ENCODE measurements at regions not wholly inside any gene's neighbourhood (a gene's known extent, or its start where the extent isn't known, plus 50 kb on each side); places are given as distances from the start of the nearest gene placed in this dataset.

DNA sequence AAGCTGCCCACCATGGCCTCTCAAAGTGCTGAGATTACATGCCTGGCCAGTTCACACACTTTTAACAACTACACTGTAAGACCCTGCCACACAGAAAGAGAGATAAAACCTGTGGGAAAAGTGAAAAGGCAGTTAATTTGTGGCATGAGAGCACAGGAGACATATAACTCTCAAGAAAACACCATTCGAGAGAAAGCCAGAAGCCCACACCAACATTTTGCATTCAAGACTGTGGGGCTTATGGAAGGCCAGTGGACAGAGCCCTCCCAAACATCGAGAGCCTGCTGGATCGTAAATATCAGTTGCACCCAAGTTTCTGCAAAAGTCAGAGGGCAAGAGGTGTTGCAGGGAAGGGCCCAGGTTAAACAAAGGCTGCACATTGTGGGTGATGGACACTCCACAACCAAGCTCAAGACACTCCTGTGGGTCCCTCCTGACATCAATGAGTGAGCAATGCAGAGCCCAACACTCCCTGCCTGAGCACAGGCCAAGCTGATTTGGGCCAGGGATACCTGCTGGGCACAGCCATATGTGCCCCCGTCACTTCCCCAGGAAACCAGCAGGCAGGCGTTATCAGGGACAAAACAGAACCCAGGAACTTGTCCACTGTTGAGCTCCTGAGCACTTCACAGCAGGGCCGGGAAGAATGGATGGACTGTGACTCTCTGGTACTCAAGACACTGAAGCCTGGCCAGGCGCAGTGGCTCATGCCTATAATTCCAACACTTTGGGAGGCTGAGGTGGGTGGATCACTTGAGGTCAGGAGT is 114.4 kb downstream of the ZFP36L2 start:
- Mint-ChIP-seq H3K27ac (no peak overlapping the region), H3K4me1 (peaks cover 11% of the 10 kb centered on the region), H3K9me3 (no peaks in the 10 kb centered on the region), H3K27me3 (no peaks in the 10 kb centered on the region), H3K36me3 (peaks cover 1% of the 10 kb centered on the region), H3K4me3 (no peak overlapping the region)
- DNase-seq = no peak

DNA sequence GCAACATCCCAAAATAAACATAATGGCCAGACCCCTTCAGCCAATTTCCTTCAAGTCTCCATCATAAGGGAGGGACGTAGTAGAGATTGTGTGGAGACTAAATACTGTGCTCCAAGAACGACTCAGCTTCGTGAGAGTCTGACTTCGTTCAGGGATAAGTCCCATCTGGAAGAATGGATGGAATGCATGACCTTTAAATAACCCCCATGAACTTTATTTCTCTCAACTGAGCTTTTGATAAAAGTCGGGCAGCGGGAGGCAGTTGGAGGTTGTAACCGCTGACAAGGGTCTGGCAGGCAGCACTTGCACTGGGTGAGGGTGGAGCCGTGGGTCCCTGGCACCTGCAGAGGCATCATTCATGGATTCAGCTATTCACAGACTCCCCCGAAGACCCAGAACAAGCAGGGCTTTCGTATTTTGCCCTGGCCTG is 115.9 kb downstream of the ZFP36L2 start:
- Mint-ChIP-seq H3K27ac (no peak overlapping the region), H3K9me3 (no peaks in the 10 kb centered on the region), H3K4me3 (no peak overlapping the region), H3K36me3 (peaks cover 1% of the 10 kb centered on the region), H3K4me1 (peaks cover 21% of the 10 kb centered on the region), H3K27me3 (no peaks in the 10 kb centered on the region)
- DNase-seq = no peak

GRCh38 chr2:43109261-43109743 is 117.1 kb downstream of the ZFP36L2 start:
- Mint-ChIP-seq H3K4me1 (peaks cover 21% of the 10 kb centered on the region), H3K4me3 (no peak overlapping the region), H3K36me3 (peaks cover 2% of the 10 kb centered on the region), H3K9me3 (peaks cover under 1% of the 10 kb centered on the region), H3K27me3 (no peaks in the 10 kb centered on the region), H3K27ac (no peak overlapping the region)
- DNase-seq = no peak

- no peak for DNase-seq
- H3K27me3 Mint-ChIP-seq = no peaks in the 10 kb centered on the region
- H3K9me3 Mint-ChIP-seq = peaks cover 3% of the 10 kb centered on the region
- H3K4me3 Mint-ChIP-seq = no peak overlapping the region
- H3K27ac Mint-ChIP-seq = no peak overlapping the region
- peaks cover 18% of the 10 kb centered on the region for H3K4me1 Mint-ChIP-seq
- peaks cover 6% of the 10 kb centered on the region for H3K36me3 Mint-ChIP-seq
Measured at GRCh38 chr2:43107679-43108078, 118.7 kb downstream of the ZFP36L2 start.

GRCh38 chr2:43106559-43107527 is 119.6 kb downstream of the ZFP36L2 start:
- H3K4me3 Mint-ChIP-seq = no peak overlapping the region
- peaks cover 3% of the 10 kb centered on the region for H3K9me3 Mint-ChIP-seq
- peaks cover 18% of the 10 kb centered on the region for H3K4me1 Mint-ChIP-seq
- DNase-seq = no peak
- peak overlapping the region; percentile 12 for H3K27ac Mint-ChIP-seq
- peaks cover 6% of the 10 kb centered on the region for H3K36me3 Mint-ChIP-seq
- H3K27me3 Mint-ChIP-seq = no peaks in the 10 kb centered on the region

- H3K9me3 Mint-ChIP-seq = peaks cover 3% of the 10 kb centered on the region
Measured at GRCh38 chr2:43105586-43106558, 120.5 kb downstream of the ZFP36L2 start.

GRCh38 chr2:43104763-43105162 is 121.6 kb downstream of the ZFP36L2 start:
- Mint-ChIP-seq H3K27ac (no peak overlapping the region), H3K4me1 (peaks cover 18% of the 10 kb centered on the region), H3K9me3 (peaks cover 3% of the 10 kb centered on the region), H3K27me3 (no peaks in the 10 kb centered on the region), H3K4me3 (no peak overlapping the region), H3K36me3 (peaks cover 6% of the 10 kb centered on the region)
- no peak for DNase-seq

More at GRCh38 chr2:43105586-43106558, 120.5 kb downstream of the ZFP36L2 start:
- Mint-ChIP-seq H3K36me3 (peaks cover 6% of the 10 kb centered on the region), H3K27ac (no peak overlapping the region), H3K4me1 (peaks cover 18% of the 10 kb centered on the region), H3K27me3 (no peaks in the 10 kb centered on the region), H3K4me3 (no peak overlapping the region)
- no peak for DNase-seq

DNA sequence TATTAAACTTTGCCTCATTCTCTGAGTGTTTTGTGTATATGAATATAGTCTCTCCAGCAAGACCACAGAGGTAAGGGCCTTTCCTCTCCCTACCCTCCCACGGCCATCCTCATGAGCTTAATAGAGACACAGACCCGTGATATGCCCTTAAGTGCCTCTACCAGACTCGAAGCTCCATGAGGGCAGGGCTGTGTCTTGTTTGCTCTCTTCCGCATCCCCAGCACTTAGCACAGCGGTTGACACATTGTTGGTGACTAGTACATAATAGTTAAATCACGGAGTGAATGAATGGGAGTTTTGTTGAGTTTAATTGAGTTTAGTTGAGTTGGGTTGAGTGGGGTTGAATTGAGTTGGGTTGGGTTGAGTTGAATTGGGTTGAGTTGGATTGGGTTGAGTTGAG is 122.3 kb downstream of the ZFP36L2 start:
- Mint-ChIP-seq H3K9me3 (peaks cover 3% of the 10 kb centered on the region), H3K27ac (no peak overlapping the region), H3K4me3 (no peak overlapping the region), H3K4me1 (peaks cover 16% of the 10 kb centered on the region), H3K36me3 (peaks cover 6% of the 10 kb centered on the region), H3K27me3 (no peaks in the 10 kb centered on the region)
- no peak for DNase-seq

DNA sequence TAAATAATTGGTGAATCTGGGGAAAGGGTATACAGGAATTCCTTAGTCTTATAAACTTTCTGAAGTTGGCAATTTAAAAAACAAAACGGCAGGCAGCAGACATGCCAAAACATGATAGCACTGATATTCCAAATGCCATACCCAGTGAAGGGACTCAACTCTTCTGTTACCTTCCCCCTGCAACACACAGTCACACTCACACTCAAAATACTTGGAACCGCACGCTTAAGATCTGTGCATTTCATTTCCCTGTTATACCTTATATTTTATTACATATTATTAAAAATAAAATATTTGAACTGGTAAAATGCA is 123.4 kb downstream of the ZFP36L2 start:
- H3K27ac Mint-ChIP-seq = no peak overlapping the region
- H3K4me1 Mint-ChIP-seq = peaks cover 14% of the 10 kb centered on the region
- peaks cover 3% of the 10 kb centered on the region for H3K9me3 Mint-ChIP-seq
- DNase-seq = no peak
- H3K27me3 Mint-ChIP-seq = no peaks in the 10 kb centered on the region
- H3K36me3 Mint-ChIP-seq = peaks cover 6% of the 10 kb centered on the region
- H3K4me3 Mint-ChIP-seq = no peak overlapping the region

- Mint-ChIP-seq H3K27me3 (no peaks in the 10 kb centered on the region), H3K9me3 (peaks cover 3% of the 10 kb centered on the region), H3K4me1 (peaks cover 14% of the 10 kb centered on the region), H3K36me3 (peaks cover 6% of the 10 kb centered on the region), H3K27ac (no peak overlapping the region), H3K4me3 (no peak overlapping the region)
- DNase-seq = no peak
Measured at GRCh38 chr2:43102366-43103092, 123.9 kb downstream of the ZFP36L2 start.

DNA sequence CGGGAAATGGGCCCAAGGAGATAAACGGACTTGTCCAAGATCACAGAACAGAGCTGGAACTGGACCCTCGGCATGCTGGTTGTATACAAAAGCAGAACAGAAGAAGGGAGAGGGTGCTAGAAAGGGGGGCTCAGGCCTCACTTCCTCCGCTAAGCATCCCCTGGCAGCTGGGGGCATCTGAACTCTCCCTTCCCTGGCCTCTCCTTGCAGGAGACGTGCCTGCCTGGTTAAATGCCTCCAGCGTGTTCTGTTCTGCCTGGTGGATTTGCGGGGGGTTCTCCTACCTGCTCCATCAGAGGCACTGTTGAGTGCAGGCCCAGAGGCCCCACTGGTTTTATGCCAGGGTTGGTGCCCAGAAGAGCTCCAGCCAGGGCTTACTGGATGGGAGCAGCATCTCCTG is 124.7 kb downstream of the ZFP36L2 start:
- Mint-ChIP-seq H3K4me1 (peaks cover 8% of the 10 kb centered on the region), H3K27me3 (no peaks in the 10 kb centered on the region), H3K4me3 (no peak overlapping the region), H3K27ac (no peak overlapping the region), H3K9me3 (peaks cover 3% of the 10 kb centered on the region), H3K36me3 (peaks cover 4% of the 10 kb centered on the region)
- DNase-seq = no peak

GRCh38 chr2:43100883-43101662 is 125.3 kb downstream of the ZFP36L2 start:
- Mint-ChIP-seq H3K9me3 (peaks cover 3% of the 10 kb centered on the region), H3K27me3 (no peaks in the 10 kb centered on the region), H3K4me1 (peaks cover 4% of the 10 kb centered on the region), H3K36me3 (peaks cover 9% of the 10 kb centered on the region), H3K27ac (no peak overlapping the region), H3K4me3 (no peak overlapping the region)
- no peak for DNase-seq

- Mint-ChIP-seq H3K27me3 (no peaks in the 10 kb centered on the region), H3K4me1 (no peaks in the 10 kb centered on the region), H3K4me3 (no peak overlapping the region), H3K9me3 (peaks cover 3% of the 10 kb centered on the region), H3K36me3 (peaks cover 9% of the 10 kb centered on the region), H3K27ac (no peak overlapping the region)
- DNase-seq = no peak
Measured at GRCh38 chr2:43100362-43100882, 126.0 kb downstream of the ZFP36L2 start.
